ENCODE measurements at regions not wholly inside any gene's neighbourhood (a gene's known extent, or its start where the extent isn't known, plus 50 kb on each side); places are given as distances from the start of the nearest gene placed in this dataset.
"Not testable (repeated sequence)": the region's sequence is repeated elsewhere in the genome, so short reads cannot be mapped to it uniquely, and the experiment has no call there.

GRCh38 chr6:66096679-66097078 is 389.7 kb upstream of the EYS start:
- no peak for DNase-seq
- Mint-ChIP-seq H3K4me1 (ENCODE audit: low read depth) (no peaks in the 10 kb centered on the region), H3K36me3 (ENCODE audit: low read depth) (peaks cover 4% of the 10 kb centered on the region; the same call in 1 of the 2 replicates), H3K4me3 (no peak overlapping the region), H3K9me3 (peaks cover 30% of the 10 kb centered on the region), H3K27me3 (ENCODE audit: insufficient read depth) (no peaks in the 10 kb centered on the region), H3K27ac (no peak overlapping the region)
- TF ChIP-seq CTCF (IDR thresholded peaks at IDR 0.05), result no peak

GRCh38 chr6:66094615-66095014 is 387.6 kb upstream of the EYS start:
- H3K9me3 Mint-ChIP-seq, result peaks cover 17% of the 10 kb centered on the region
- H3K4me3 Mint-ChIP-seq, result no peak overlapping the region
- no peak for TF ChIP-seq CTCF (IDR thresholded peaks at IDR 0.05)
- DNase-seq, result no peak
- no peaks in the 10 kb centered on the region for H3K27me3 Mint-ChIP-seq (ENCODE audit: insufficient read depth)
- peaks cover 4% of the 10 kb centered on the region; the same call in 1 of the 2 replicates for H3K36me3 Mint-ChIP-seq (ENCODE audit: low read depth)
- no peaks in the 10 kb centered on the region for H3K4me1 Mint-ChIP-seq (ENCODE audit: low read depth)
- no peak overlapping the region for H3K27ac Mint-ChIP-seq

GRCh38 chr6:66092306-66092705 is 385.3 kb upstream of the EYS start:
- H3K27ac Mint-ChIP-seq; H3K27me3 Mint-ChIP-seq (ENCODE audit: insufficient read depth); H3K4me1 Mint-ChIP-seq (ENCODE audit: low read depth); H3K36me3 Mint-ChIP-seq (ENCODE audit: low read depth); H3K4me3 Mint-ChIP-seq; DNase-seq: not testable (repeated sequence)
- H3K9me3 Mint-ChIP-seq, result peaks cover 20% of the 10 kb centered on the region

- H3K27me3 Mint-ChIP-seq (ENCODE audit: insufficient read depth), result no peaks in the 10 kb centered on the region; the same call in 1 of the 2 replicates
- no peak overlapping the region for H3K27ac Mint-ChIP-seq
- no peak overlapping the region for H3K4me3 Mint-ChIP-seq
- no peak for DNase-seq
- no peak for TF ChIP-seq CTCF (IDR thresholded peaks at IDR 0.05)
- peaks cover 5% of the 10 kb centered on the region; the same call in 1 of the 2 replicates for H3K36me3 Mint-ChIP-seq (ENCODE audit: low read depth)
- no peaks in the 10 kb centered on the region for H3K4me1 Mint-ChIP-seq (ENCODE audit: low read depth)
- peaks cover 56% of the 10 kb centered on the region for H3K9me3 Mint-ChIP-seq
These were observed 379.5 kb upstream of the EYS start for GRCh38 chr6:66086532-66086931.

- no peak overlapping the region for H3K27ac Mint-ChIP-seq
- no peak for DNase-seq
- peaks cover 5% of the 10 kb centered on the region; the same call in 1 of the 2 replicates for H3K36me3 Mint-ChIP-seq (ENCODE audit: low read depth)
- H3K4me1 Mint-ChIP-seq (ENCODE audit: low read depth), result no peaks in the 10 kb centered on the region
- H3K27me3 Mint-ChIP-seq (ENCODE audit: insufficient read depth), result no peaks in the 10 kb centered on the region
- H3K9me3 Mint-ChIP-seq, result peaks cover 52% of the 10 kb centered on the region
- TF ChIP-seq CTCF (IDR thresholded peaks at IDR 0.05), result no peak
- no peak overlapping the region for H3K4me3 Mint-ChIP-seq
These were observed 375.9 kb upstream of the EYS start for GRCh38 chr6:66082914-66083313.

GRCh38 chr6:66068907-66069306 is 361.9 kb upstream of the EYS start:
- no peak for DNase-seq

More at GRCh38 chr6:66068907-66069306, 361.9 kb upstream of the EYS start:
- TF ChIP-seq CTCF (IDR thresholded peaks at IDR 0.05), result no peak
- Mint-ChIP-seq H3K9me3 (peaks cover 26% of the 10 kb centered on the region), H3K36me3 (ENCODE audit: low read depth) (no peaks in the 10 kb centered on the region), H3K4me1 (ENCODE audit: low read depth) (no peaks in the 10 kb centered on the region), H3K27ac (no peak overlapping the region), H3K27me3 (ENCODE audit: insufficient read depth) (no peaks in the 10 kb centered on the region), H3K4me3 (no peak overlapping the region)
